ENCODE measurements at regions not wholly inside any gene's neighbourhood (a gene's known extent, or its start where the extent isn't known, plus 50 kb on each side); places are given as distances from the start of the nearest gene placed in this dataset.

DNA sequence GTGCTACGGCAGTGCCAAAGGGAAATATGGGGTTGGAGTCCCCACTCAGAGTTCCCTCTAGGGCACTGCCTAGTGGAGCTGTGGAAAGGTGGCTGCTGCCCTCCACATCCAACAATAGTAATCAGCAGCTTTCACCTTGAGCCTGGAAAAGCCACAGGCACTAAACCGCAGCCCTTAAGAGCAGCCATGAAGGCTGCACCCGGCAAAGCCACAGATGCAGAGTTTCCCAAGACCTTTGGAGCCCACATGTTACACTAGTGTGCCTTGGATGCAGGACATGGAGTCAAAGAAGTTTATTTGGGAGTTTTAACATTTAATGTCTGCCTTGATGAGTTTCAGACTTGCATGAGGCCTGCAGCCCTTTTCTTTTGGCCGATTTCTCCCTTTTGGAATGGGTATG is 91.4 kb upstream of the HSF2 start:
- no peak for DNase-seq

DNA sequence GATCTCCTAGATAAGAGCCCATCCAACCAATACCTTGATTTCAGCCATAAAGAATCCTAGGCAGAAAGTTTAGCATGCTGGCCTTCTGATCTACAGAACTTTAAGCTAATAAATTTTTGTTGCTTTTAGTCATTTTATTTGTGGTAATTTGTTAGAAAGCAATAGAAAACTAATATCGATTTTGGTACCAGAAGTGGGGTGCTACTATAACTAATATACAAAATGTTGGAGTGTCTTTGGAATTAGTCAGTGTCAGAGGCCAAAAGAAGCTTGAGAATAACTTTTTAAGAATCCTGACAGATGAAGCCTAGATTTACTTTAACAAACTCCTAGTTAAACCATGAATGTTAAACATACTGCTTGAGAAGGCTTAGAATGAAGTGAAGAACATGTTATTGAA is 83.6 kb upstream of the HSF2 start:
- no peak for DNase-seq

DNA sequence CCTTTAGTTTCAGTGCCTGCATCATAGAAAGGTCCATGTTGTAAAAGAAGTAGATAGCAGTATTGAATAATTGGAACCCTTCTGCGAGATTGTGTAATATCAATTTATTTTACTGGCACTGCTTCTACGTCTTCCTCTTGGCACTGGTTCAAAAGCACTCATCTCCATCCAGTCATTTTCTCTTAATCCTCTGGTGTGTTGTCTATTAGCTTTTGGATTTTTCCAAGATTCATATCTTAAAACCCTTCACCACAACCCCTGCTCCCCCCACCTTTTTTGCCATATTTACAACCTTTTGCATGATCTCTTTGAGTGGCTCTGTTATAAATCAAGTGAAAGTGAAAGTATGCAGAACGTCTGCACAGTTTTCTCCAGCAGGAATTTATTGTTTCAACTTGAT is 76.6 kb upstream of the HSF2 start:
- no peak for DNase-seq

DNA sequence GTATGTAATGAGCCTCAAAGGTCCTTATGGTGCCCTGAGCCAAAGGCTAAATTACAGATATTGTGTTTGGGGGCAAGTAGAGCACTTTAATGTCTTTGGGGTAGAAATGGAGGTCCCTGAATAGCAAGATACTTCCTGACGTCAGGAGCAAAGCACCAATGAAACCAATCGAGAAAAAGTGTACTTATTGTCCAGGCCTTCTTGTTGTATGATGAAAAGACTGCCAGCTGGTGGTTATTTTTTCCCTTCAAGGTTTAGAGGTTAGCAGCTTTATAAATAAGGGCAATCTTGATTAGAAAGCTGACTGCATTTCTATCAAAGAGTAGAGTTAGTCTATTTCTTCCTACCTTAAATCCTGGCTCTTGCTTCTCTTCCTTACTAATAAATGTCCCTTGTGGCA is 76.1 kb upstream of the HSF2 start:
- no peak for DNase-seq

DNA sequence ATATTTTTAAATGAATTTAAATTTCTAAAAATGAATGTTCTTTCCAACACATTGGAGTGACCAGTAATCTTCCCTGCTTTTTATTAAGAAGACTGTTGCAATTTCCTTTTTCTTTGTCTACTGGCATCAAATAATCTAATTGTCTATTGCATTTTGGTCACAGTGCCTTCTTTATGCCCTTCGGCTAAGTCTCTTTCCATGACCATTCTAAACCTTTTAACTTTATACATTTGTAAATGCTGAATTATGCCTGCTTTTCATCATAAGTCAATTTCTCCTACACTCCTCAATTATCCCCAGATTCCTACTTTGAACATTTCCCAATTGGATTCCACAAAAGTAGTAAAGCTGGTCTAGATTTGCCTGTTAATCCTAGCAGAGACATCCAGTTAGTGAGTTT is 69.1 kb upstream of the HSF2 start:
- DNase-seq = no peak

DNA sequence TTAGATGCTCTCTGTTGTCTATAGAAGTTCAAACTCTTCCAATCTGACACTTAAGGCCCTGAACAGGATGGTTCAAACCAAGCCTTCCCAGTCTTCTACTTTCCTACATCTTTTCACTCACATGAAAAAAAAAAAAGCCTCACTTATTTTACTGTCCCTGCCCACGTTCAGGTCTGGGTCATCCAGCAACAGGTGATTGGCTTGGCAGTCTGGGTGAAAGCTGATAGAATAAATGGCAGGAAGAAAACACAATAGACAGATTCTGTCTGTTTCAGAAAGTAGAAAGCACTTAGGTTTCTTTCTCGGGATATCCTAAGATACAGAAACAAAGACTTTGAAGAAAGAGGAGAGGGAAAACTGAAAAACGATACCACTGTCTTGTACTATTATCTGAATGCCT is 61.8 kb upstream of the HSF2 start:
- no peak for DNase-seq

DNA sequence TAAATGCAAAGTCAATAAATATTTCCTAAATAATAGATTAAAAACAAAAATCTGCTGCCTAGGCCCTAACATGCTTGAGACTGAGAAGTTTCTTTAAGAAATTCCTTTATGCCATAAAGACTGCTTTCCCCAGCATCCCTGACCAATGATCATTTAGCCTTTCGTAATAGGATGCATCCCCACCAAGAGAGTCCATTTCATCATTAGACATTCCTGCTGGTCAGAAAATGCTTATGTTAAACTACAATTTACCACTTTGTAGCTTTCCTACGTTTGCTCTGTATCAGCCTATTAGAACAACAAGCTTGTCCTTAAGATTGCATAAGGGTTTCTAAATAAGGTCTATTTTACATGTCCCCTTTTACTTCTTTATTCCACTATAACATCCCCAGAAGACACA is 59.8 kb upstream of the HSF2 start:
- no peak for DNase-seq

DNA sequence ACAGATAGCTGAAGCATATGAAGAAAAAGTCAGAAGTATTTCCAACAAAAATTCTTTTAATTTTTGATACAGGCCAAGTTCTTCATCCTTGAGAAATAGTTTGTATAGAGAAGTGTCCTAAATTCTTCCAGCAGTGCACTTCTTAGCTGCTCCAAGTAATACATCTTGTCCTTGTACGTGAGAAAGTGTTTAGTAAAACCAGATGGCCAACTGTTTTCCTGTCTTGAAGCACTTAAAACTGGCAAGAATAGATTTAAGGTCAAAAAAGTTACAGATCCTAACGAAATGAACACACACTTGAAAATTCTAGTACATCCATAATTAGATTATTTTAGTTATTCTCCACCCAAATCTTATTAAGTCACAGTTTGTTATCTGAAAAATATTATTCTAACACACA is 52.2 kb upstream of the HSF2 start:
- DNase-seq = no peak

DNA sequence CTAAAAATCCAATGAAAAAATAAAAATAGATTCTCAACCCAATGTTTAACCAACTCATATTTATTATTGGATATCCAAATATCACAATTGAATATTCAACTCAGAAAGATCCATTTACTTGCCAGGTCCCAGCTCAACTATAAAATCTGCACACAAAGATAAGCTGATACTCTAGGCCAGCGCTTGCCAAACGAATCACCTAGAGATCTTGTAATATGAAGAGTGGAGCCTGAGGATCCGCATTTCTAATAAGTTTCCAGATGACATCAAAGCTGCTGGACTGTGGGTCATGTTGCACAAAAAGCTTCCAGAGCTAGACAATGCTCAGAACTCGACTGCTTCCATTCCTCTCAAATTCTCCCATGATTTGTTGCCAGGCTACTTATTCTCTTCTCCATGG is 51.7 kb upstream of the HSF2 start:
- no peak for DNase-seq

Data from NCI-H82 (cell line).